Ascending aorta (tissue), 2 donors: ENCODE measurements at regions not wholly inside any gene's neighbourhood (a gene's known extent, or its start where the extent isn't known, plus 50 kb on each side); places are given as distances from the start of the nearest gene placed in this dataset.

ENCODE experiments used
- DNase-seq, 2 donors: peaks; one replicate each; pipeline ENCODE4 v3.0.0-alpha.2; 2019; ENCODE audit warnings: low spot score in 2 of 2
- H3K27ac ChIP-seq, 2 donors: fragments of 200-600 bp; sonication (generic); one replicate each; pipeline ENCODE4 v1.5.1; 2016 to 2017; ENCODE audit warnings: mild to moderate bottlenecking in 1 of 2
- H3K27me3 ChIP-seq: fragments of 200-600 bp; sonication (generic); one replicate; pipeline ENCODE4 v1.5.1; 2017
- H3K36me3 ChIP-seq, 2 donors: fragments of 200-600 bp; sonication (generic); one replicate each; pipeline ENCODE4 v1.5.1; 2016
- H3K4me1 ChIP-seq, 2 donors: fragments of 200-600 bp; sonication (generic); one replicate each; pipeline ENCODE4 v1.5.1; 2016 to 2017; ENCODE audit warnings: mild to moderate bottlenecking in 1 of 2
- H3K4me3 ChIP-seq, 2 donors: fragments of 200-600 bp; sonication (generic); one replicate each; pipeline ENCODE4 v1.5.1; 2016 to 2017; ENCODE audit warnings: mild to moderate bottlenecking in 1 of 2
- H3K9me3 ChIP-seq, 2 donors: fragments of 200-600 bp; sonication (generic); one replicate each; pipeline ENCODE4 v1.5.1; 2016
- CTCF ChIP-seq, 3 experiments: fragments of 200-600 bp in 2 of 3; fragments of 450-650 bp in 1 of 3; sonication (generic) in 2 of 3; IDR thresholded peaks; one replicate each; pipeline ENCODE4 v1.5.1; 2016 to 2019; ENCODE audit warnings: antibody characterized with exemption in 3 of 3, mild to moderate bottlenecking in 1 of 3, moderate library complexity in 1 of 3
- intact Hi-C: fragments of 100-400 bp; cut with DNase I; formaldehyde crosslinking; loops from one replicate; pipeline ENCODE4 v1.15.1; 2023

- H3K4me3 ChIP-seq = no peak overlapping the region
- no peak for DNase-seq
- no peaks in the 10 kb centered on the region for H3K36me3 ChIP-seq
- H3K9me3 ChIP-seq = no peaks in the 10 kb centered on the region
- intact Hi-C loops = no loop called here
- H3K4me1 ChIP-seq = no peaks in the 10 kb centered on the region
- H3K27me3 ChIP-seq = no peaks in the 10 kb centered on the region
- TF ChIP-seq CTCF (IDR thresholded peaks at IDR 0.05) = no peak
- no peak overlapping the region for H3K27ac ChIP-seq
Measured at GRCh38 chr2:176986487-176986886, 226.1 kb upstream of the HNRNPA3 start.

GRCh38 chr2:176991411-176991810 is 221.2 kb upstream of the HNRNPA3 start:
- no peaks in the 10 kb centered on the region for H3K4me1 ChIP-seq
- DNase-seq = no peak
- H3K9me3 ChIP-seq = no peaks in the 10 kb centered on the region
- H3K36me3 ChIP-seq = no peaks in the 10 kb centered on the region
- no peak overlapping the region for H3K27ac ChIP-seq
- no peak overlapping the region for H3K4me3 ChIP-seq
- intact Hi-C loops = no loop called here
- TF ChIP-seq CTCF (IDR thresholded peaks at IDR 0.05) = no peak
- no peaks in the 10 kb centered on the region for H3K27me3 ChIP-seq

- DNase-seq = no peak
- TF ChIP-seq CTCF (IDR thresholded peaks at IDR 0.05) = no peak
- H3K36me3 ChIP-seq = no peaks in the 10 kb centered on the region
- no peaks in the 10 kb centered on the region for H3K9me3 ChIP-seq
- intact Hi-C loops = no loop called here
- no peak overlapping the region for H3K27ac ChIP-seq
- no peak overlapping the region for H3K4me3 ChIP-seq
- no peaks in the 10 kb centered on the region for H3K27me3 ChIP-seq
- no peaks in the 10 kb centered on the region for H3K4me1 ChIP-seq
Measured at GRCh38 chr2:176997074-176997791, 215.4 kb upstream of the HNRNPA3 start.

- H3K27ac ChIP-seq = no peak overlapping the region
- no peaks in the 10 kb centered on the region for H3K4me1 ChIP-seq
- no peaks in the 10 kb centered on the region for H3K27me3 ChIP-seq
- no peak for TF ChIP-seq CTCF (IDR thresholded peaks at IDR 0.05)
- H3K4me3 ChIP-seq = no peak overlapping the region
- H3K36me3 ChIP-seq = no peaks in the 10 kb centered on the region
- intact Hi-C loops = no loop called here
- H3K9me3 ChIP-seq = no peaks in the 10 kb centered on the region
- no peak for DNase-seq
Measured at GRCh38 chr2:176997792-176998169, 214.8 kb upstream of the HNRNPA3 start.

- TF ChIP-seq CTCF (IDR thresholded peaks at IDR 0.05) = no peak
- H3K27ac ChIP-seq = no peak overlapping the region
- DNase-seq = no peak
- H3K27me3 ChIP-seq = no peaks in the 10 kb centered on the region
- no peak overlapping the region for H3K4me3 ChIP-seq
- H3K36me3 ChIP-seq = no peaks in the 10 kb centered on the region
- no peaks in the 10 kb centered on the region for H3K4me1 ChIP-seq
- no peaks in the 10 kb centered on the region for H3K9me3 ChIP-seq
- intact Hi-C loops = no loop called here
Measured at GRCh38 chr2:176999301-176999700, 213.3 kb upstream of the HNRNPA3 start.
